Mesendoderm (in vitro differentiated cells): ENCODE measurements at regions not wholly inside any gene's neighbourhood (a gene's known extent, or its start where the extent isn't known, plus 50 kb on each side); places are given as distances from the start of the nearest gene placed in this dataset.

Experiments used
- DNase-seq: peaks from one replicate; pipeline ENCODE4 v3.0.0; 2013
- H2AK5ac ChIP-seq: 2 replicates; pipeline ENCODE4 v1.6.1; 2013; ENCODE audit warnings: low read length, inconsistent platforms
- H2BK120ac ChIP-seq: 2 replicates; pipeline ENCODE4 v1.6.1; 2013; ENCODE audit warnings: low read depth, mild to moderate bottlenecking, low read length, moderate library complexity, mixed read lengths
- H2BK15ac ChIP-seq: replicated peaks from 2 replicates; pipeline ENCODE4 v1.6.1; 2013; ENCODE audit warnings: low read depth, mild to moderate bottlenecking, moderate library complexity
- H2BK5ac ChIP-seq: 2 replicates; pipeline ENCODE4 v1.6.1; 2013; ENCODE audit warnings: low read length, inconsistent platforms
- H3K18ac ChIP-seq: 2 replicates; pipeline ENCODE4 v1.6.1; 2013; ENCODE audit warnings: mild to moderate bottlenecking, low read length, mixed read lengths
- H3K23ac ChIP-seq: one replicate; pipeline ENCODE4 v1.6.1; 2013; ENCODE audit warnings: low read length
- H3K27ac ChIP-seq: 2 replicates; pipeline ENCODE4 v1.5.1; 2013; ENCODE audit warnings: low read depth, mild to moderate bottlenecking, inconsistent platforms, low read length, moderate library complexity
- H3K27me3 ChIP-seq: 2 replicates; pipeline ENCODE4 v1.6.1; 2013; ENCODE audit warnings: low read length, control low read depth, mild to moderate bottlenecking, inconsistent platforms; ENCODE audit not compliant: insufficient read depth, poor library complexity
- H3K36me3 ChIP-seq: 2 replicates; pipeline ENCODE4 v1.6.1; 2013; ENCODE audit warnings: low read length, inconsistent platforms; ENCODE audit not compliant: control insufficient read depth, insufficient read depth
- H3K4ac ChIP-seq: one replicate; pipeline ENCODE4 v1.6.1; 2013; ENCODE audit warnings: low read depth, mild to moderate bottlenecking, low read length, moderate library complexity
- H3K4me1 ChIP-seq: 2 replicates; pipeline ENCODE4 v1.6.1; 2013; ENCODE audit warnings: low read depth, low read length, inconsistent platforms; ENCODE audit not compliant: control insufficient read depth
- H3K4me2 ChIP-seq: 2 replicates; pipeline ENCODE4 v1.6.1; 2013; ENCODE audit warnings: low read length
- H3K4me3 ChIP-seq: 2 replicates; pipeline ENCODE4 v1.5.1; 2013; ENCODE audit warnings: mild to moderate bottlenecking, low read length
- H3K56ac ChIP-seq: one replicate; pipeline ENCODE4 v1.6.1; 2013; ENCODE audit warnings: low read length
- H3K79me1 ChIP-seq: 2 replicates; pipeline ENCODE4 v1.6.1; 2013; ENCODE audit warnings: low read length, inconsistent platforms
- H3K79me2 ChIP-seq: 2 replicates; pipeline ENCODE4 v1.6.1; 2013; ENCODE audit warnings: mild to moderate bottlenecking, low read length; ENCODE audit not compliant: control insufficient read depth, insufficient read depth
- H3K9ac ChIP-seq: 2 replicates; pipeline ENCODE4 v1.6.1; 2013; ENCODE audit warnings: low read length, inconsistent platforms
- H4K5ac ChIP-seq: one replicate; pipeline ENCODE4 v1.6.1; 2013; ENCODE audit warnings: low read length
- H4K8ac ChIP-seq: one replicate; pipeline ENCODE4 v1.6.1; 2013; ENCODE audit warnings: low read depth, mild to moderate bottlenecking, control low read depth, low read length, moderate library complexity
- WGBS: extraction: QIAGEN DNeasy Blood & Tissue Kit; methylation state at CpG from one replicate; pipeline ENCODE4 v1.1.7; 2013; ENCODE audit warnings: low lambda C conversion rate, missing lambda C conversion rate; ENCODE audit not compliant: insufficient coverage; ENCODE audit errors: extremely low coverage; 5-methylcytosine and 5-hydroxymethylcytosine counted together

DNA sequence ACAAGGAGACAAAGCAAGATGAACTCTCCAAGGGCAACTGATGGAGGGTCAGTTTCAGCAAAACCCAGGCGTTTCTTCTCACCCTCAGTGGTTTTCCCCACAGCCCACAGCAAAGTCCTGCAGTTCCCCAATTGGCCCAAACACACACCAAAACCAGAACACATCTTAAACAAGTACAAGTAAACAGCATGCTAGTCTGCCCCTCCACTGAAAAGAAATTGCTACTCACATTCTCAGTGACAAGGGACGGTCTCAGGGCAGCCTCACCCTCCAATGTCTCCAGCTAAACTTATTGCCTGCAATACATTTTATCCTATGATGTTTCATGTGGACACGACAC lies 300.6 kb upstream of the IRX3 start:
- H2BK15ac ChIP-seq, result no peak overlapping the region
- no peak overlapping the region for H3K4ac ChIP-seq
- no peak overlapping the region for H4K5ac ChIP-seq
- H2AK5ac ChIP-seq, result no peak overlapping the region
- WGBS, result no CpG with 5 or more reads among the region's 3 CpGs
- no peak overlapping the region for H3K4me2 ChIP-seq
- peaks cover 11% of the 10 kb centered on the region for H3K4me1 ChIP-seq
- no peaks in the 10 kb centered on the region for H3K79me1 ChIP-seq
- DNase-seq, result no peak
- H3K9ac ChIP-seq, result no peak overlapping the region
- no peak overlapping the region for H4K8ac ChIP-seq
- H3K4me3 ChIP-seq, result no peak overlapping the region
- H3K79me2 ChIP-seq, result no peaks in the 10 kb centered on the region
- H3K27ac ChIP-seq, result no peak overlapping the region
- no peak overlapping the region for H3K18ac ChIP-seq
- H3K36me3 ChIP-seq, result no peaks in the 10 kb centered on the region
- no peak overlapping the region for H3K23ac ChIP-seq
- no peak overlapping the region for H2BK120ac ChIP-seq
- no peaks in the 10 kb centered on the region for H3K27me3 ChIP-seq
- no peak overlapping the region for H3K56ac ChIP-seq
- H2BK5ac ChIP-seq, result no peak overlapping the region

DNA sequence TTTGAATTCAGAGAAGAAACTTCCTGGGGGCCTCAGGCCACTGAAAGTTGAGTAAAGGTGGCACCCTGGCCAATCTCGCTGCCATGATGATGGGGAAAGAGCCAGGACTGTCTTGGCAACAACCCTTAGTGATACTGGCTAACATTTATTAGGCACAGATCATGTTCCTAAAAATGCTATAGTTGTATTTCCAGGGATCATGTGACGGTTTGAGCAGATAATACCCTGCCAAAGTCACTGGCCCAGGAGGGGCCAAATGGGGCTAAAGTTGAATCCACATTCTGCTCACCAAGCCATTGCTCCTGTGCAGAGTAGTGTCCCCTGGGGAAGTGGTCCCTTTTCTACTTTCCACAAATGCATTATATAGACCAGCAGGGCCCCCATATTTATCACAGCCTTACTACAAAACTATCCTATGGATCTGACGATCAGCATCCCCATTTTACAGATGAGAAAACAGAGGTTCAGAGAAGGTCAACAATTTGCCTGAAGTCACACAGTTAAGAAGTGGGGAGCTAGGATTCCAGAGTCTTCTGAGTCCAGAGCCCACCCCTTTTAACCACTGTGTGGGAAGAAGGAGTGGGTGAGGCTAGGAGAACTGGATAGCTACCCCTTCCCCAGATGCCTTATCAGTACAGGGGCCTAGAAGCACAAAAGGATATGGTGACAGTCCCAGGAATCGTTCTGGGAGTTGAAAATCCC lies 300.0 kb upstream of the IRX3 start:
- no peak for DNase-seq
- H3K27me3 ChIP-seq, result no peaks in the 10 kb centered on the region
- H2BK15ac ChIP-seq, result no peak overlapping the region
- no peak overlapping the region for H4K8ac ChIP-seq
- H3K36me3 ChIP-seq, result no peaks in the 10 kb centered on the region
- no peak overlapping the region for H2BK5ac ChIP-seq
- H3K4me2 ChIP-seq, result no peak overlapping the region
- H3K4me1 ChIP-seq, result peaks cover 6% of the 10 kb centered on the region
- no CpG with 5 or more reads among the region's 4 CpGs for WGBS
- H3K4me3 ChIP-seq, result no peak overlapping the region
- no peak overlapping the region for H3K9ac ChIP-seq
- no peak overlapping the region for H3K4ac ChIP-seq
- no peaks in the 10 kb centered on the region for H3K79me2 ChIP-seq
- no peak overlapping the region for H3K56ac ChIP-seq
- no peak overlapping the region for H3K18ac ChIP-seq
- no peak overlapping the region for H3K23ac ChIP-seq
- H3K27ac ChIP-seq, result no peak overlapping the region
- no peaks in the 10 kb centered on the region for H3K79me1 ChIP-seq
- no peak overlapping the region for H2BK120ac ChIP-seq
- H4K5ac ChIP-seq, result no peak overlapping the region
- no peak overlapping the region for H2AK5ac ChIP-seq

DNA sequence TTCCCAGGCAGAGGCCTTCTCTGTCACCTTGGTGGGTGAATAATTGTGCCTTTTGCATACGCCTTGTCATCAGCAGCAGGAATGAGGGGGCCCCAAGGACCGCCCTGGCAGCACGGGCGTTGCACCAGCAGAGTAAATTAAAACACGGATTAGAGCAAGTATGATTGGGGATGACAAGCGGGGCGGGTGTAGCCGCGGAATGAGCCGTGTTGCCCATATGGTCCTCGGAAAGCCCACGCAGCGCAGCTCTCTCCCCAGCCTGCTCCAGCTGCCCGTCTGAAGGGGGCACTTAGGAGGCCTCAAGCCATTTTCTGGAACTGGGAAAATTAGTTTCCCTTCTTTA lies 299.4 kb upstream of the IRX3 start:
- no peak overlapping the region for H3K4me3 ChIP-seq
- H3K79me1 ChIP-seq, result no peaks in the 10 kb centered on the region
- H4K8ac ChIP-seq, result no peak overlapping the region
- H2BK120ac ChIP-seq, result no peak overlapping the region
- no peak overlapping the region for H2BK5ac ChIP-seq
- H2AK5ac ChIP-seq, result no peak overlapping the region
- H3K56ac ChIP-seq, result no peak overlapping the region
- DNase-seq, result no peak
- H3K18ac ChIP-seq, result no peak overlapping the region
- H2BK15ac ChIP-seq, result no peak overlapping the region
- H3K4me2 ChIP-seq, result no peak overlapping the region
- no peak overlapping the region for H3K9ac ChIP-seq
- H3K79me2 ChIP-seq, result no peaks in the 10 kb centered on the region
- WGBS, result no CpG with 5 or more reads among the region's 14 CpGs
- no peak overlapping the region for H3K23ac ChIP-seq
- H4K5ac ChIP-seq, result no peak overlapping the region
- H3K4me1 ChIP-seq, result peaks cover 5% of the 10 kb centered on the region
- no peaks in the 10 kb centered on the region for H3K27me3 ChIP-seq
- H3K27ac ChIP-seq, result no peak overlapping the region
- H3K36me3 ChIP-seq, result no peaks in the 10 kb centered on the region
- no peak overlapping the region for H3K4ac ChIP-seq

DNA sequence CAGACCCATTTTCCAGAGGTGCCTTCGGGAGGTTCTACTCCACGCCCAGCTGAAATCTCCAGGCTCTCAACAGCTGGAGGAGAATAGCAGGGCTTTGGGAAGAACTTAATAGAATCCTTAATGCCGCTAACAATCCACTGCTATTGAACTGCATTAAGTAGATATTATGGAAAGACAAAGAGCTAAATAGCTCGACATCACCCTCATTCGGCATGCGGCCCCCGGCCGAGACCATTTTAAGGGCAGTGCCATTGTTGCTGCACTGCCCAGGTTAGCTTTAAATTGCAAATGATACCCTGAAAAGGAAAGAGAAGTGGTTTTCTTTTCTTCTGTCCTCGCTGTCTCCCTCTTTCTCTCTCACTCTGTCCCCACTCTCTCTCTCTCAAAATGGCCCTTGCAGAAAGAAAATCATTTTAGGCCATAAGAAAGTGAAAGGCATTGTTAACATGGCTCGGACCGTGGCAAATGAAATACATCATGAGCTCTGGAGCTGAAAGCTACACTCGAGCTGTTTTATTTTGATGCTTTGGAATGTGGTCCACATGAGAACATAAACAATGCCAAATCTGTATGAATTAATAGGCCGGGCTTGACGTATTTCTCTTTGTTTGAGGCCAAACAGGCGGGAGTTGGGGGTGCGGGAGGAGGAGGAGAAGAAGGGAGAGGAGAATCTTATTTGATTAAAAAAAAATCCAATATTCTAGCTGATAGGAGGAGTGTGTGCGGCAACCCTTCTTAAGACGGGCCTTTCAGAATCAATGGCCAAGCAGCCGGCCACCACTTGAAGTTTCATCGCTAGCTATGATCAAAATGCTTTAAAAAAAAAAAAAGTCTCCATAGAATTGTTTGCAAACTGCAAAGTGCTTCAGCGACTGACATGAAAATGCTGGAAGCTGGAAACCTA lies 298.8 kb upstream of the IRX3 start:
- Histone ChIP-seq H3K23ac (no peak overlapping the region), H3K4me1 (peaks cover 5% of the 10 kb centered on the region), H3K4me2 (no peak overlapping the region), H4K8ac (no peak overlapping the region), H2BK5ac (no peak overlapping the region), H3K79me2 (no peaks in the 10 kb centered on the region), H3K4me3 (no peak overlapping the region), H3K27ac (no peak overlapping the region), H3K56ac (no peak overlapping the region), H3K79me1 (no peaks in the 10 kb centered on the region), H2BK120ac (no peak overlapping the region), H4K5ac (no peak overlapping the region), H3K36me3 (no peaks in the 10 kb centered on the region), H3K9ac (no peak overlapping the region), H3K18ac (no peak overlapping the region), H3K27me3 (no peaks in the 10 kb centered on the region), H3K4ac (no peak overlapping the region), H2AK5ac (no peak overlapping the region), H2BK15ac (no peak overlapping the region)
- no CpG with 5 or more reads among the region's 21 CpGs for WGBS
- DNase-seq, result no peak

DNA sequence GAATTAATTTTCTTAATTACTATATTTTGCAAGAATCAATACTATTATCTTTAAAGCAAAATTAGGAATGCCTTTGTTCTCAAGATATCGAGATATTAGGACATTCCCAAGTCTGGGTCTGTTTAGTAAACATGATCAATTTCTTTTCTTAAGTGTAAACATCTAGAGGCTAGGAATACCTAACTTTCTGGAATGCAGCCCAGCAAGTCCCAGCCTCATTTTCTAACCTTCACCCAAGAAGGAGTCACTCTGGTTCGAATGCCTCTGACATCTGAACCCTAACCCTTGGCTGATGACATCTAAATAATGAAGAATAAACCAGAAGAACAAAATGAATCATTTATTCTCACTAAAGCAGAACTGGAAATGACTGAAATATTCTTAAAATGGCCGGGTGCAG lies 297.5 kb upstream of the IRX3 start:
- Histone ChIP-seq H2BK15ac (no peak overlapping the region), H3K56ac (no peak overlapping the region), H3K4me3 (no peak overlapping the region), H4K8ac (no peak overlapping the region), H2AK5ac (no peak overlapping the region), H3K23ac (no peak overlapping the region), H3K18ac (no peak overlapping the region), H3K4ac (no peak overlapping the region), H2BK120ac (no peak overlapping the region), H3K27me3 (no peaks in the 10 kb centered on the region), H3K27ac (no peak overlapping the region), H4K5ac (no peak overlapping the region), H3K4me2 (no peak overlapping the region), H3K79me1 (no peaks in the 10 kb centered on the region), H3K4me1 (peaks cover 3% of the 10 kb centered on the region), H3K79me2 (no peaks in the 10 kb centered on the region), H3K36me3 (no peaks in the 10 kb centered on the region), H3K9ac (no peak overlapping the region), H2BK5ac (no peak overlapping the region)
- WGBS, result no CpG with 5 or more reads among the region's 3 CpGs
- no peak for DNase-seq
